Right cardiac atrium (tissue), 5 donors: ENCODE measurements at regions not wholly inside any gene's neighbourhood (a gene's known extent, or its start where the extent isn't known, plus 50 kb on each side); places are given as distances from the start of the nearest gene placed in this dataset.

Experiments
- ATAC-seq, 2 donors: fragments of 200-7000 bp; cut with Tn5 transposase; one replicate each; pipeline versions ENCODE4 v1.8.0 to v1.9.1; 2020; ENCODE audit warnings: moderate library complexity in 2 of 2, mild to moderate bottlenecking in 1 of 2
- DNase-seq, 3 donors: peaks; one replicate each; pipeline ENCODE4 v3.0.0-alpha.2; 2020
- H3K27ac ChIP-seq: one replicate; pipeline ENCODE4 v1.5.1; 2013; ENCODE audit warnings: mild to moderate bottlenecking, low read length, control low read depth, moderate library complexity
- H3K27me3 ChIP-seq: one replicate; pipeline ENCODE4 v1.6.1; 2013; ENCODE audit not compliant: control insufficient read depth, insufficient read depth
- H3K4me1 ChIP-seq: one replicate; pipeline ENCODE4 v1.6.1; 2013; ENCODE audit warnings: low read length; ENCODE audit not compliant: control insufficient read depth, insufficient read depth
- H3K4me3 ChIP-seq: one replicate; pipeline ENCODE4 v1.5.1; 2013; ENCODE audit warnings: low read length, control low read depth
- H3K9me3 ChIP-seq: one replicate; pipeline ENCODE4 v1.6.1; 2013; ENCODE audit warnings: low read length; ENCODE audit not compliant: control insufficient read depth
- WGBS: extraction: QIAGEN DNeasy Blood & Tissue Kit; methylation state at CpG from one replicate; pipeline ENCODE4 v1.1.7; 2013; 5-methylcytosine and 5-hydroxymethylcytosine counted together
- intact Hi-C, 4 donors: fragments of 100-400 bp; cut with DNase I; formaldehyde crosslinking; loops; one replicate each; pipeline versions ENCODE4 v1.11.0 to v1.14.0; 2022 to 2023
- donor health status: healthy with polysubstance abuse.
- donor health status: DM: no; HTN: yes; CAD: no.
- donor health status: DM: no; HTN: no; CAD: no.
- donor health status: DM: no; HTN: yes; CAD: no; lungs with severe emphysema.
- donor health status: DM: yes; HTN: yes; CAD: no.

DNA sequence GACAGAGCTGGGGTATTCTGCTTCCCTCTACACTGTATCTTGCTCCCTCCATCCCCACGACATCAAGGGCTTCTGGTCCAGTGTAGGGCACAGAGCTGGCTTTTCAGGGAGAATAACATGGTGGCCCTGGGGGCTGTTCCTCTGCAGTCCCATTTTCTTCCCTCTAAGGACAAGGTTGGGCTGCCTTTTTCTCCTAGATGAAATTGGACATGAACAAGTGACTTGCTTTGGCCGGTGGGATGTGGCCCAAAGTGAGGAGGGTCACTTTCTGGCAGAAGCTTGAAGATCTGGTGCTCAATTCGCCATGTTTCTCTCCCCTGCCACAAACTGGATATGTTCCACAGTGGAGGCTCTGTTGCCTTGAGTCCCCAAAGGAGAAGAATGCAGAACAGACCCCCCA, 235.7 kb downstream of the EMX2 start:
- intact Hi-C loops = no loop called here
- Histone ChIP-seq H3K27ac (no peak overlapping the region), H3K4me1 (no peaks in the 10 kb centered on the region), H3K27me3 (no peaks in the 10 kb centered on the region), H3K9me3 (no peaks in the 10 kb centered on the region), H3K4me3 (no peak overlapping the region)
- 62% methylated on average over 3 of the region's 3 CpGs for WGBS
- DNase-seq (no peak), ATAC-seq (no peak)

DNA sequence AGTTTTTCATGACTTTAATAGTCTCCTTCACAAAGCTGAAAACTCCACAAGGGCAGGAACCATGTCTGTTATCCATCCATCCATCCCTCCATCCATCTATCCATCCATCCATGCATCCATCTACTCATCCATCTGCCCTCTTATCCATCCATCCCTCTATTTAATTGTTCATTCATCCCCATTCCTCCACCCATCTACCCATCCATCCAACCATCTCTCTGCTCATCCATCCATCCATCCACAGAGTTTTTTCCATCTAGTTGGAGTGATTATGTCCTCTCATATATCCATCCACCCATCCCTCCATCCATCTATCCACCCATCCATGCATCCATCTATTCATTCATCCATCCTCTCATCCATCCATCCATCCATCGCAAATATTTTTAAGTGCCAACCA, 237.9 kb downstream of the EMX2 start:
- Histone ChIP-seq H3K27me3 (no peaks in the 10 kb centered on the region), H3K4me1 (no peaks in the 10 kb centered on the region), H3K27ac (no peak overlapping the region), H3K9me3 (no peaks in the 10 kb centered on the region), H3K4me3 (no peak overlapping the region)
- intact Hi-C loops = no loop called here
- ATAC-seq = no peak
- WGBS = 89% methylated on average over 1 of the region's 1 CpG
- no peak for DNase-seq

DNA sequence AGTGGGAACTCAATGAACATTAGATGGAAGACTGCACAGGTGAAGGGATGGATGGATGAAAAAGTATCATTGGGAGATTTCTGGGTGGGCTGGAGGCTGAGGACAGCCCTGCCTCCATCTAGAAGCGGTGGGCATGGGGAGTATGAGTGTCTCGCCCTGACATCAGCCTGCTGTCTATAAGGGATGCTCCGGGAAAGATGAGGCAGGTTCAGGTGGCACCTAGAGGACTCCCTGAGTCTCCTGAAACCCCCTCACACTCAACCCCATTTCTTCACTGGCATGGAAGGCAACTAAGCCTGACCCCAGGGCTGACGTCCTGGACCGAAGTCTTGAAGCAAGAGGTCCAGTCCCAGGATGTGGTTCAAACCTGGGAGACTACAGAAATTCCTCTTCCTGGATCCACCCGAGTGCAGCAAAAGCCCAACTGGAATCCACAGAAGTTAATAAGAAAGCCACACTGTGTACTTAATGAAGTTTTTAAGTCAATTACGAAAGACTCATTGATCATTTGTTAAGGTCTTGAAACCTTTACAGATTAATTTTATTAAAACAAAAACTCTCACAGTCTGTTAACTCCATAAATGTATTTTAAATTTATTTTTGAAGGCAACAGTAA, 238.8 kb downstream of the EMX2 start:
- Histone ChIP-seq H3K27ac (no peak overlapping the region), H3K9me3 (no peaks in the 10 kb centered on the region), H3K4me3 (no peak overlapping the region), H3K4me1 (no peaks in the 10 kb centered on the region), H3K27me3 (no peaks in the 10 kb centered on the region)
- no peak for ATAC-seq
- WGBS = 78% methylated on average over 7 of the region's 7 CpGs
- intact Hi-C loops = no loop called here
- no peak for DNase-seq

DNA sequence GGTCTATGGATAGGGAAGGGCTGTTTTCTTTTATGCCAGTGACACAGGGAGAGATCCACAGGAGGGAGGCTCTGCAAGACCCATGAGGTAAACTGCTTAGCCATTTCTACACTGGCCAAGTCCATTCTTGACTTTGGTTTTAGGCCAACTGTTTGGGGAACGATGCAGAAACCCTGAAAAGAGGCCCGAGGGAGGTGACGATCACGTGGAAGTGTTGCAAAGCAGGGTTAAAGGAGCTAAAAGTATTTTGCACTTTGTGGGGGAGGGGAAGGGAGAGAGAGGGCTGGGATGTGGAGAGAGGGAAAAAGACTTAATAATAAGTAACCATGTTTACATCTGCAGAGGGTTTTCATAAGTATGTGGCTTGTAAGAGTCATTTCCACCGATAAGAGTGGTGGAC, 239.7 kb downstream of the EMX2 start:
- Histone ChIP-seq H3K4me1 (no peaks in the 10 kb centered on the region), H3K27me3 (no peaks in the 10 kb centered on the region), H3K27ac (no peak overlapping the region), H3K4me3 (no peak overlapping the region), H3K9me3 (no peaks in the 10 kb centered on the region)
- intact Hi-C loops = no loop called here
- ATAC-seq = no peak
- 17% methylated on average over 5 of the region's 5 CpGs for WGBS
- DNase-seq = no peak

DNA sequence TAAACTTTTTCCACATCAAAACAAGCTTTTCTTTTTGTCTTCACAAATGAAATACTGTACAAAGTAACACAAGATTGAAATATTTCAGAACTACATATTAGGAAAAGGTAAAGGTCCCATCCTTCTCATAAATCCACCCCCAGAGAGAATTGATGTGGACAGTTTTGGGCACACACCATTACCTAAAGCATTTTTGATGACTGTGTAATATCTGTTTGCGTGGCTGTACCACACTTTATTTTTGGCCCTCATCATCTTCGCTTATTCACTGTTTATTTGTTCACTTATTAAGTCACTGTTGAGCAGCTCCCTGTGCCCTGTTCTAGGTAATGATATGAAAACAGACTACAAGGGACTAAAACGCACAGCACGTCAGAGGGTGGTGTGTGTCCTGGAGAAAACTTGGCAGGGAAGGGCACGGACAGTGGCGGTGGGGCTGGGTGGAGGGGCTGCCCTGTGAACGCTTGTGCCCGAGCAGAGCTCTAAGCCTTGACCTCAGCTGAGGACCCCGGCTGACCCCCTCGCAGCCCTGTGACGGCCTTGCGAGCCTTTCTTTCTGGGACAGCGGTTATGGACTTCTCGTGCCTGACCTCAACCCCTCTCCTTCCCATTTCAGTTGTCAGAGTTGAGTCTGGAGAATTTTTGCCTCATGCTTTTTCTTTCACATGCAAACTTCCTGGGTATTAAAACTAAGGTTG, 241.3 kb downstream of the EMX2 start:
- intact Hi-C loops = no loop called here
- no peaks in the 10 kb centered on the region for H3K9me3 ChIP-seq
- no peak for DNase-seq
- ATAC-seq = no peak
- no peak overlapping the region for H3K4me3 ChIP-seq
- no peak overlapping the region for H3K27ac ChIP-seq
- 93% methylated on average over 14 of the region's 14 CpGs for WGBS
- no peaks in the 10 kb centered on the region for H3K27me3 ChIP-seq
- H3K4me1 ChIP-seq = no peaks in the 10 kb centered on the region

DNA sequence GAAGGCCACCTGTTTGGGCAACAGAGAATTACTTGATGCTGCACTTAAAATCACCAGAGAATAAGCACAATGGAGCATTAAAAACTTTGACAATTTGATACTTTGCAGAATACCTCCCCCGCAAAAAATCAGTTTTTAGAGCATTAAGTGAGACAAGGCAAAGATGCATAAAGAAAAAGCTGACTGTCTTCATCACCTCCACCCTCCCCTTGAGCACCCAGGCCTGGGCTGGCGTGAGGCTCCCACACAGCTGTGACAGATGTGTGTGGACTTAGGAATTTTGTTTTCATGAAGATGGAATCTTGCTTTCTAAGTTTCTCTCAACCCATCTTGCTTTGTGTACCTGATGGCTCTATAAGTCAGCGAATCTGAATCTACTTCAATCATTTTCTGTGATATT, 242.2 kb downstream of the EMX2 start:
- Histone ChIP-seq H3K4me1 (no peaks in the 10 kb centered on the region), H3K27ac (no peak overlapping the region), H3K4me3 (no peak overlapping the region), H3K27me3 (no peaks in the 10 kb centered on the region), H3K9me3 (no peaks in the 10 kb centered on the region)
- intact Hi-C loops = no loop called here
- DNase-seq (no peak), ATAC-seq (no peak)
- WGBS = 85% methylated on average over 3 of the region's 3 CpGs

DNA sequence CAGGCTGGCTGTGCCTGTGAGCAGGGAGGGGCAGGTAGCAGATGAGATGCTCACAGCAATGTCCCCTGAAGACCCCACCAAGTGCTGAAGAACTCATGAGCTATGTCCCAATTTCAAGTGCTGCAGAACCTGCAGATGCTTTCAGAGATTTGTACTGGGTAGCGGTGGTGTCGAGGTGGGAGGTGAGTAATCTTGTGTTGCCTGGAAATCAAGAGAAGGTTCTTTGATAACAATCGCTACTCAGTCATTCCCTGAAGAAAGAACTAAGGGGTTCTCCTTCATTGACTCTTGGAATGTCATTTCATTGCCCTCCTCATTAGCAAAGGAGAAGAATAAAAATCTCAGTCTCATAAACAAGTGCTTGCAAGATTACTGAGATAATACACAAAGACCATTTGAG, 246.4 kb downstream of the EMX2 start:
- Histone ChIP-seq H3K4me3 (no peak overlapping the region), H3K27ac (no peak overlapping the region), H3K27me3 (no peaks in the 10 kb centered on the region), H3K4me1 (no peaks in the 10 kb centered on the region), H3K9me3 (no peaks in the 10 kb centered on the region)
- DNase-seq (no peak), ATAC-seq (no peak)
- intact Hi-C loops = no loop called here
- 75% methylated on average over 3 of the region's 3 CpGs for WGBS

DNA sequence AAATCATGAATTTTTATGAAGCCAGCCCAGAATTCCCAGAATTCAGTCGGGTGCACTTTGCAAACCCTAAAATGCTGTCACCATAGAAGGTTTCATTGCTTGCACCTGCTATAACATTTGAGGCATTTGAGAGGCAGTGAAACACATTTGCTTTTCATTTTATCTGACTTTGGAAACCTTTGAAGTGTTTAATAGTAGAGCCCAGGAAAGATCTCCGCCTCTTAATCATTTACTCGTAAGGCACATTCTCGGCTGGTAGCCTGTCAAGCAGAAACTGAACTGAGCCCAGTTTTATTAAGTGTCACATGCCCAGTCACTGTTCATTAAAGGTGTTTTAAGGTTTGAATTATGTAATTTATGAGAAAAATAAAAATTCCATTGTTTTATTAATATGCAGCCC, 247.6 kb downstream of the EMX2 start:
- H3K9me3 ChIP-seq = no peaks in the 10 kb centered on the region
- H3K27ac ChIP-seq = no peak overlapping the region
- ATAC-seq (no peak), DNase-seq (no peak)
- intact Hi-C loops = no loop called here
- no peak overlapping the region for H3K4me3 ChIP-seq
- H3K27me3 ChIP-seq = no peaks in the 10 kb centered on the region
- no peaks in the 10 kb centered on the region for H3K4me1 ChIP-seq
- 83% methylated on average over 4 of the region's 4 CpGs for WGBS

DNA sequence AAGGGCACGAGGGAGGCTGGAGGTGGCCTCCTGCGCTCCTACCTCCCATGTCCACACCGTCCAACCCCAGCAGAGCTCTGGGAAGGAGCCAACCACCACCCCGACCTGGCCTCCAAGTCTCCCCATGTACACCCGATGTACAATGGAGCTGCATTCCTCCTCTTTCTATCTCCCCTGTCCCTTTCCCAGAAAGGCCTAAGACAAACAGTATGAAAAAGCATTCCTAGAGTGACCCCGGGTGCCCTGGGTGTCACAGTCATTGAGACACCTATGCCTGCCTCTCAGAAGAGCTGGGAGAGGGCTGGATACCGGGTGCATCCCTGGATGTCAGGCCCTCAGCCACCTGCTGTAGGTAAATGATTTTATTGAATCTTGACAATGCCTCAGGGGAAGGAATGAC, 248.1 kb downstream of the EMX2 start:
- Histone ChIP-seq H3K27me3 (no peaks in the 10 kb centered on the region), H3K9me3 (no peaks in the 10 kb centered on the region), H3K4me1 (no peaks in the 10 kb centered on the region), H3K27ac (no peak overlapping the region), H3K4me3 (no peak overlapping the region)
- intact Hi-C loops = no loop called here
- 70% methylated on average over 7 of the region's 7 CpGs for WGBS
- DNase-seq (no peak), ATAC-seq (no peak)

DNA sequence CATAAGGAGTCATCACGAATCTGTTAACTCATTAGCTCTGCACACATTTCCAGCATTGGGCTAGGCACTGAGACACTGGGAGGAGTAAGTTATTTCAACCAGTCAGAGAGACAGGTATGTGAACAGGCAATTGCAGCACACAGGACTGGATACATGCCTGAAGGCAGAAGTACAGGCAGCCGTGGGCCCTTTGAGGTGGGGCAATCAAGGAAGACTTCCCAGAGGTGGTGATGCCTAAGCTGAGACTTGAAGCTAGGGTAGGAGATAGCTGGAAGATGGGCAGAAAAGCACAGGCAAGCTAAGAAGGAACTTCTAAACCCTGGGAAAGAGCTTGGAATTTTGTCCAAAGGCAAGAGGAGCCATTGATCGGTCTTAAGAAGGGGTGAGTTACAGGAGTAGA, 249.7 kb downstream of the EMX2 start:
- Histone ChIP-seq H3K4me1 (no peaks in the 10 kb centered on the region), H3K27ac (no peak overlapping the region), H3K9me3 (no peaks in the 10 kb centered on the region), H3K4me3 (no peak overlapping the region), H3K27me3 (no peaks in the 10 kb centered on the region)
- ATAC-seq = no peak
- DNase-seq = no peak
- intact Hi-C loops = no loop called here
- WGBS = 74% methylated on average over 3 of the region's 3 CpGs

DNA sequence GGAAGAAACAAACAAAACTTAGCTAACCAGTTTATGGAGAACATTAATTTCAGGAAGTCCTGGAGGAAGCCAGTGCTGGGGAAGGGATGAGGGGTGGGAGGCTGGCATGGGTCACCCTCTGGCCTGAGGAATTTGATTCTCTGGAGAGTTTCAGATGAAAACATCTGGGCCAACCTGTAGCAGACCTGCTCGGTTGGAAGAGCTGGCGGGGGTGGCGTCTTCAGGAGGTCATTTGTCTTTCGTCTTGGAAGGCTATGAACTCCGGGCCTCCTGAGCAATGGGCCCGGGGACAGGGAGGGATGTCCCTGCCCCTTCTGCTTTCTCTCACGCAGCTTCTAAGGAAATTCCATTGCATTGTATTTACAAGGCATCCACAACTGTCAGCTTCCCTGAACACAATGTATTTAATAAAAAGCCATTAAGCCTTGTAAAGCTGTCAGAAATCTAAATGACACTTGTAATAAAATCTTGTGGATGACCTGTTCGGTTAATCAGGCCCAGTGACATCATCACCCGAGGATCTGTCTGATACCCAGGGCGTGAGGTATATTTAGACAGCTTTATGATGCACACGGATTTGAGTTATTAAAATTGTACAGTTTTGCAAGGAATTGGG, 250.5 kb downstream of the RAB11FIP2 start:
- Histone ChIP-seq H3K9me3 (no peaks in the 10 kb centered on the region), H3K4me3 (no peak overlapping the region)

More for the DNA sequence above, 250.5 kb downstream of the RAB11FIP2 start:
- ATAC-seq (no peak), DNase-seq (no peak)
- no peak overlapping the region for H3K27ac ChIP-seq
- no peaks in the 10 kb centered on the region for H3K4me1 ChIP-seq
- H3K27me3 ChIP-seq = no peaks in the 10 kb centered on the region
- 49% methylated on average over 11 of the region's 11 CpGs for WGBS
- intact Hi-C loops = no loop called here
